ENCODE measurements at regions not wholly inside any gene's neighbourhood (a gene's known extent, or its start where the extent isn't known, plus 50 kb on each side); places are given as distances from the start of the nearest gene placed in this dataset.

- TF ChIP-seq CTCF (IDR thresholded peaks at IDR 0.05; ENCODE audit: low read depth, low read length), result no peak
- TF ChIP-seq EZH2phosphoT487 (IDR thresholded peaks at IDR 0.05; ENCODE audit: low read depth), result no peak
Observed at GRCh38 chr1:228882771-228883450, 147.6 kb downstream of the RHOU start.

Measured in OCI-LY3 (cell line).